ENCODE measurements at regions not wholly inside any gene's neighbourhood (a gene's known extent, or its start where the extent isn't known, plus 50 kb on each side); places are given as distances from the start of the nearest gene placed in this dataset.

GRCh38 chrX:34875204-34875603, 67.4 kb upstream of the FAM47B start:
- DNase-seq: no peak

GRCh38 chrX:34877436-34877835, 65.2 kb upstream of the FAM47B start:
- DNase-seq: no peak

DNA sequence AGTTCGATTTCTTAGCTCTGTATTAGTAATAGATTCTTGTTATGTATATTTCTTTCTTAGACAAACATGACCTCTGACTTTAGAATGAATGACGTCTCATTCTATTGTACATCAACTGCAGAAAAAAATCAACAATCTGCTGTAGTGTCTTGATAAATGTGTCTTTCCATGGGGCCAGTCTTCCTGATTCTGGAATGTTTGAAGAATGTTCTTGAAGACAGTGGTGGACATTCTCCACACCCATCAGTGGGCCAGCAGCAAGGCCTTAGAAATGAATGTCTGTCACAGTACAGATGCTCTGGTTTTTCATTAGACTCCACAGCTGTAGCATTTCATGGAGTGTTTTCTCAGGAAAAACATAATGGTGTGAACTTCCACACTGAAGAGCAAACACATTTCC, 63.2 kb upstream of the FAM47B start:
- no peak for DNase-seq

DNA sequence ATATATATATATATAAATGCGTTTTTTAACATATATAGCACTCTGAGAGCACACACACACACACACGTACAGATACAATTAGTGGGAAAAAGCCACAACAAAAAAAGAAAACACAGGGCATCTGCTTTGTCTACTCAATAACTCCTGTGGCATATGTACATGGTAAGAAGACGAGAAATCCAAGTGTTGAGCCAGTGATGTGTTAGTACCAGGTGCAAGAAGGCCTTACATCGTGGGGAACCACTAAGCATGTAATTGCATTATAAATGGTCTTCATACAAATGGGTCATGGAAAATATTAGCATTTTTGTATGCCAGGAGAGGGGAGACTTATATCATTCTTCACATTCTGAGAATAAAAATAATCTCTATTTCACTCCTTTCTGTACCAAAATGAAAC, 62.7 kb upstream of the FAM47B start:
- DNase-seq: no peak

GRCh38 chrX:34880656-34881055, 61.9 kb upstream of the FAM47B start:
- DNase-seq: no peak

DNA sequence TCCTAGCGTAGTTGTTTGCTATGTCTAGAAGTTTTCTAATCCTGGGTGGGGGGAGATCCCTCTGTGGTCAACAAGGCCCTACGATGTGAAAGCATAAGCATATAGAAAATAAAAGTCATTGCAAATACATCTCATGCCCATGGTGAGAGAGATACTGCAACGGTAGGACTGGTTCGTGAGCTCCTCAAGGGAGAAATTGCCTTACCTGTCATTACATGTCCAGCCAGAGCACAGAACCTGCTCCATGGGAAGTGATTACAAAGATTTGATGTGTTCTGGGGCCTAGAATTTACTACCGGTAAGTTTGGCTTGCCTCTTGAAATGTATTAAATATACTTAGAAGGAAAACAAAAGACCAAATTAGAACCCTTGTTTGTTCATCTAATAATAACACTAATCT, 60.9 kb upstream of the FAM47B start:
- no peak for DNase-seq

GRCh38 chrX:34884817-34885216, 57.8 kb upstream of the FAM47B start:
- DNase-seq: no peak

DNA sequence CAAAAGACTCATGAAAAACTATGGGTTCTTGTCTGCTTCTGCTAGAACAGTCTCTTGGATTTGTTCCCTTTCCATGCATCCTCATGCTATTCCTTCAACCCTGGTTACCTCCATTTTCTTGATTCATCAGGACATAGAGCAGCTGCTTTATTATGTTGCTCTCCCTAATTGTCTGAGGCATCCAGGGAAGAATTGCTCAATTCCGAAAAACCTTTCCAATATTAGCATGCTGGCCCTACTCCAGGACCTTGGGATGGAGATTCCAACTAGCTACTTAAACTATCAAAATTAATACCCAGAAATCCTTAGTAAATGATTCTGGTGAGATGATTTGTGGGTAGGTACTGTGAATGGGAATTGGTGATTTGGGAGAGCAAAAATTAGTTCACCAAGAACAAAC, 56.6 kb upstream of the FAM47B start:
- no peak for DNase-seq

GRCh38 chrX:34891391-34891790, 51.2 kb upstream of the FAM47B start:
- DNase-seq: no peak

Measured in eye (tissue), 1 donor.